ENCODE measurements at regions not wholly inside any gene's neighbourhood (a gene's known extent, or its start where the extent isn't known, plus 50 kb on each side); places are given as distances from the start of the nearest gene placed in this dataset.

- TF ChIP-seq CTCF (IDR thresholded peaks at IDR 0.05; ENCODE audit: low read depth, low read length, poor library complexity, severe bottlenecking) (no peak), EZH2phosphoT487 (IDR thresholded peaks at IDR 0.05; ENCODE audit: borderline replicate concordance, low read length) (no peak)
Measured at GRCh38 chr3:95588473-95588872, 1225.9 kb upstream of the EPHA6 start.

Data from DOHH2 (cell line).